ENCODE measurements at regions not wholly inside any gene's neighbourhood (a gene's known extent, or its start where the extent isn't known, plus 50 kb on each side); places are given as distances from the start of the nearest gene placed in this dataset.

DNA sequence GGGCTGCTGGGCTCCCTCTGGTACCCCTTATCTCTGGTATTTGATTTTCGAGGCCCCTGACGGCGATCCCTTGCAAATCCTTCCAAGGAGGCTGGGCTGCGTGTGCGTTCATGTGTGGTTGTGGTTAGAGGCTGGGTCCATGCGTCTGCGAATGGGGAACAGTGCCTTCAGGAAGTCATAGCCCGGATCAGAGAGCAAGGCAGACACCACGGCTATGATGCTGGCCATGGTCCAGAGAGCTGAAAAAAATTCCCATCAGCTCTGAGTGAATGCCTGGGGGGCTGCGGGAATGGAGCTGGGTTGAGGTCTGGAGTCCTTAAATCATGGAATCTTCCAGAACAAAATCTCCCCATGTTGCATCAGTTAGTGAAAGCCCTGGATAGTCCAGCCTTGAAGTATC lies 145.5 kb downstream of the ACKR3 start:
- Histone ChIP-seq H3K27me3 (ENCODE audit: control insufficient read depth in 1 of 2, insufficient read depth in 2 of 2, low read length in 2 of 2) (peaks cover 2 to 18% of the 10 kb centered on the region in 2 experiments; a peak in 4 of 5 replicates), H3K27ac (ENCODE audit: extremely low read length, insufficient read depth, low read length) (no peak overlapping the region), H3K9ac (ENCODE audit: insufficient read depth, low read depth, low read length) (no peak overlapping the region), H3K79me2 (ENCODE audit: insufficient read depth, low read length) (no peaks in the 10 kb centered on the region), H3K36me3 (replicated peaks in 1 of 2; ENCODE audit: control insufficient read depth in 1 of 2, insufficient read depth in 2 of 2, low read length in 2 of 2) (no peaks in the 10 kb centered on the region), H3K9me3 (ENCODE audit: low read length) (no peaks in the 10 kb centered on the region), H2AFZ (ENCODE audit: low read length) (no peak overlapping the region), H3K4me3 (replicated peaks in 1 of 3; ENCODE audit: insufficient read depth in 1 of 3, low read depth in 2 of 3, low read length in 3 of 3) (no peak overlapping the region), H3K4me1 (ENCODE audit: insufficient read depth, low read length) (no peaks in the 10 kb centered on the region), H4K20me1 (ENCODE audit: insufficient read depth, low read length) (no peaks in the 10 kb centered on the region; the same call in 1 of the 2 replicates), H3K4me2 (ENCODE audit: low read depth, low read length) (no peak overlapping the region)
- TF ChIP-seq NCOA5 (CRISPR knock-in tag; IDR thresholded peaks at IDR 0.05): no peak
- no peak for TF ChIP-seq SKI (IDR thresholded peaks at IDR 0.05; ENCODE audit: partially characterized antibody)
- TF ChIP-seq, protein P1, sequence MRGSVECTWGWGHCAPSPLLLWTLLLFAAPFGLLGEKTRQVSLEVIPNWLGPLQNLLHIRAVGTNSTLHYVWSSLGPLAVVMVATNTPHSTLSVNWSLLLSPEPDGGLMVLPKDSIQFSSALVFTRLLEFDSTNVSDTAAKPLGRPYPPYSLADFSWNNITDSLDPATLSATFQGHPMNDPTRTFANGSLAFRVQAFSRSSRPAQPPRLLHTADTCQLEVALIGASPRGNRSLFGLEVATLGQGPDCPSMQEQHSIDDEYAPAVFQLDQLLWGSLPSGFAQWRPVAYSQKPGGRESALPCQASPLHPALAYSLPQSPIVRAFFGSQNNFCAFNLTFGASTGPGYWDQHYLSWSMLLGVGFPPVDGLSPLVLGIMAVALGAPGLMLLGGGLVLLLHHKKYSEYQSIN (CRISPR knock-in tag; IDR thresholded peaks at IDR 0.05; ENCODE audit: borderline replicate concordance): no peak
- TF ChIP-seq ZFP82 (CRISPR knock-in tag; IDR thresholded peaks at IDR 0.05; ENCODE audit: borderline replicate concordance): no peak
- TF ChIP-seq, protein P2, sequence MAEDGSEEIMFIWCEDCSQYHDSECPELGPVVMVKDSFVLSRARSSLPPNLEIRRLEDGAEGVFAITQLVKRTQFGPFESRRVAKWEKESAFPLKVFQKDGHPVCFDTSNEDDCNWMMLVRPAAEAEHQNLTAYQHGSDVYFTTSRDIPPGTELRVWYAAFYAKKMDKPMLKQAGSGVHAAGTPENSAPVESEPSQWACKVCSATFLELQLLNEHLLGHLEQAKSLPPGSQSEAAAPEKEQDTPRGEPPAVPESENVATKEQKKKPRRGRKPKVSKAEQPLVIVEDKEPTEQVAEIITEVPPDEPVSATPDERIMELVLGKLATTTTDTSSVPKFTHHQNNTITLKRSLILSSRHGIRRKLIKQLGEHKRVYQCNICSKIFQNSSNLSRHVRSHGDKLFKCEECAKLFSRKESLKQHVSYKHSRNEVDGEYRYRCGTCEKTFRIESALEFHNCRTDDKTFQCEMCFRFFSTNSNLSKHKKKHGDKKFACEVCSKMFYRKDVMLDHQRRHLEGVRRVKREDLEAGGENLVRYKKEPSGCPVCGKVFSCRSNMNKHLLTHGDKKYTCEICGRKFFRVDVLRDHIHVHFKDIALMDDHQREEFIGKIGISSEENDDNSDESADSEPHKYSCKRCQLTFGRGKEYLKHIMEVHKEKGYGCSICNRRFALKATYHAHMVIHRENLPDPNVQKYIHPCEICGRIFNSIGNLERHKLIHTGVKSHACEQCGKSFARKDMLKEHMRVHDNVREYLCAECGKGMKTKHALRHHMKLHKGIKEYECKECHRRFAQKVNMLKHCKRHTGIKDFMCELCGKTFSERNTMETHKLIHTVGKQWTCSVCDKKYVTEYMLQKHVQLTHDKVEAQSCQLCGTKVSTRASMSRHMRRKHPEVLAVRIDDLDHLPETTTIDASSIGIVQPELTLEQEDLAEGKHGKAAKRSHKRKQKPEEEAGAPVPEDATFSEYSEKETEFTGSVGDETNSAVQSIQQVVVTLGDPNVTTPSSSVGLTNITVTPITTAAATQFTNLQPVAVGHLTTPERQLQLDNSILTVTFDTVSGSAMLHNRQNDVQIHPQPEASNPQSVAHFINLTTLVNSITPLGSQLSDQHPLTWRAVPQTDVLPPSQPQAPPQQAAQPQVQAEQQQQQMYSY (CRISPR knock-in tag; IDR thresholded peaks at IDR 0.05): no peak
- no peak for TF ChIP-seq NRL (CRISPR knock-in tag; IDR thresholded peaks at IDR 0.05; ENCODE audit: borderline replicate concordance)
- TF ChIP-seq ATM (IDR thresholded peaks at IDR 0.05; ENCODE audit: borderline replicate concordance): no peak
- no peak for TF ChIP-seq ZNF724P (CRISPR knock-in tag; IDR thresholded peaks at IDR 0.05; ENCODE audit: borderline replicate concordance)
- TF ChIP-seq ZNF230 (CRISPR knock-in tag; IDR thresholded peaks at IDR 0.05): no peak
- no peak for TF ChIP-seq KDM5B (CRISPR knock-in tag; IDR thresholded peaks at IDR 0.05; ENCODE audit: borderline replicate concordance)
- TF ChIP-seq SP5 (CRISPR knock-in tag; IDR thresholded peaks at IDR 0.05; ENCODE audit: borderline replicate concordance, low read depth): no peak
- no peak for TF ChIP-seq RXRA (CRISPR knock-in tag; IDR thresholded peaks at IDR 0.05)
- TF ChIP-seq, protein P3, sequence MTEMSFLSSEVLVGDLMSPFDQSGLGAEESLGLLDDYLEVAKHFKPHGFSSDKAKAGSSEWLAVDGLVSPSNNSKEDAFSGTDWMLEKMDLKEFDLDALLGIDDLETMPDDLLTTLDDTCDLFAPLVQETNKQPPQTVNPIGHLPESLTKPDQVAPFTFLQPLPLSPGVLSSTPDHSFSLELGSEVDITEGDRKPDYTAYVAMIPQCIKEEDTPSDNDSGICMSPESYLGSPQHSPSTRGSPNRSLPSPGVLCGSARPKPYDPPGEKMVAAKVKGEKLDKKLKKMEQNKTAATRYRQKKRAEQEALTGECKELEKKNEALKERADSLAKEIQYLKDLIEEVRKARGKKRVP (CRISPR knock-in tag; IDR thresholded peaks at IDR 0.05): no peak
- TF ChIP-seq ZNF543 (CRISPR knock-in tag; IDR thresholded peaks at IDR 0.05): no peak
- no peak for TF ChIP-seq SP140L (CRISPR knock-in tag; IDR thresholded peaks at IDR 0.05; ENCODE audit: borderline replicate concordance)
- TF ChIP-seq RCOR2 (CRISPR knock-in tag; IDR thresholded peaks at IDR 0.05): no peak
- no peak for TF ChIP-seq NR2F2 (IDR thresholded peaks at IDR 0.05; ENCODE audit: borderline replicate concordance, low read depth)
- TF ChIP-seq ZFP36 (IDR thresholded peaks at IDR 0.05; ENCODE audit: borderline replicate concordance, low read depth, low read length, partially characterized antibody): no peak
- TF ChIP-seq PCBP1 (IDR thresholded peaks at IDR 0.05; ENCODE audit: borderline replicate concordance, low read depth, low read length): no peak
- DNase-seq (ENCODE audit: low spot score) (no peak), FAIRE-seq (no peak), ATAC-seq (no peak)
- ChIA-PET CTCF (ENCODE audit: low intra/inter-chr PET ratio, low total read pairs) (no interaction called here), POLR2A (no interaction called here)
- intact Hi-C loops (cut with micrococcal nuclease; ENCODE audit: unreplicated experiment) (no loop called here), in situ Hi-C loops (cut with HindIII; ENCODE audit: extremely low pct_ligation_motif_present, low pct_unique_long_range_greater_than_20kb) (no loop called here)
- BruUV-seq (replicated peaks): no TSS peak
- WGBS (ENCODE audit: low lambda C conversion rate): 39% methylated on average over 6 of the region's 10 CpGs

All from HepG2 (cell line).